ENCODE measurements at regions not wholly inside any gene's neighbourhood (a gene's known extent, or its start where the extent isn't known, plus 50 kb on each side); places are given as distances from the start of the nearest gene placed in this dataset.

- intact Hi-C loops (cut with DNase I), result no loop called here
- TF ChIP-seq POLR2AphosphoS5 (IDR thresholded peaks at IDR 0.05) (no peak), POLR2A (IDR thresholded peaks at IDR 0.05) (no peak), CTCF (IDR thresholded peaks at IDR 0.05) (no peak)
- DNase-seq (ENCODE audit: low spot score), result no peak
- Histone ChIP-seq H3K4me3 (no peak overlapping the region), H3K27me3 (replicated peaks; ENCODE audit: insufficient read depth) (no peaks in the 10 kb centered on the region), H3K4me1 (replicated peaks) (no peaks in the 10 kb centered on the region), H3K36me3 (no peaks in the 10 kb centered on the region), H3K9me3 (no peaks in the 10 kb centered on the region), H3K27ac (no peak overlapping the region)
- 71% methylated on average over 2 of the region's 2 CpGs for WGBS
Measured at GRCh38 chrX:7205037-7205577, 57.2 kb upstream of the PUDP start.

- intact Hi-C loops (cut with DNase I), result no loop called here
- 100% methylated on average over 1 of the region's 1 CpG for WGBS
- no peak for TF ChIP-seq POLR2A (IDR thresholded peaks at IDR 0.05)
- TF ChIP-seq CTCF (IDR thresholded peaks at IDR 0.05), result no peak
- TF ChIP-seq POLR2AphosphoS5 (IDR thresholded peaks at IDR 0.05), result no peak
- Histone ChIP-seq H3K4me1 (replicated peaks) (no peaks in the 10 kb centered on the region), H3K36me3 (no peaks in the 10 kb centered on the region), H3K9me3 (no peaks in the 10 kb centered on the region), H3K27ac (no peak overlapping the region), H3K27me3 (replicated peaks; ENCODE audit: insufficient read depth) (no peaks in the 10 kb centered on the region), H3K4me3 (no peak overlapping the region)
- no peak for DNase-seq (ENCODE audit: low spot score)
Measured at GRCh38 chrX:7204619-7205018, 56.7 kb upstream of the PUDP start.

- no peaks in the 10 kb centered on the region for H3K9me3 ChIP-seq
- 100% methylated on average over 3 of the region's 3 CpGs for WGBS
- no peaks in the 10 kb centered on the region for H3K4me1 ChIP-seq (replicated peaks)
- TF ChIP-seq POLR2AphosphoS5 (IDR thresholded peaks at IDR 0.05) (no peak), CTCF (IDR thresholded peaks at IDR 0.05) (no peak), POLR2A (IDR thresholded peaks at IDR 0.05) (no peak)
- no peaks in the 10 kb centered on the region for H3K27me3 ChIP-seq (replicated peaks; ENCODE audit: insufficient read depth)
- H3K4me3 ChIP-seq, result no peak overlapping the region
- no peak overlapping the region for H3K27ac ChIP-seq
- H3K36me3 ChIP-seq, result no peaks in the 10 kb centered on the region
- DNase-seq (ENCODE audit: low spot score), result no peak
- intact Hi-C loops (cut with DNase I), result no loop called here
Measured at GRCh38 chrX:7202206-7202605, 54.3 kb upstream of the PUDP start.

GRCh38 chrX:7201496-7201895, 53.5 kb upstream of the PUDP start:
- Histone ChIP-seq H3K4me1 (replicated peaks) (no peaks in the 10 kb centered on the region), H3K36me3 (no peaks in the 10 kb centered on the region), H3K27ac (no peak overlapping the region), H3K27me3 (replicated peaks; ENCODE audit: insufficient read depth) (no peaks in the 10 kb centered on the region), H3K4me3 (no peak overlapping the region), H3K9me3 (no peaks in the 10 kb centered on the region)
- TF ChIP-seq POLR2AphosphoS5 (IDR thresholded peaks at IDR 0.05), result no peak
- TF ChIP-seq POLR2A (IDR thresholded peaks at IDR 0.05), result no peak
- no peak for TF ChIP-seq CTCF (IDR thresholded peaks at IDR 0.05)
- intact Hi-C loops (cut with DNase I), result no loop called here
- 91% methylated on average over 4 of the region's 4 CpGs for WGBS
- DNase-seq (ENCODE audit: low spot score), result no peak

- no peak for DNase-seq (ENCODE audit: low spot score)
- 52% methylated on average over 5 of the region's 5 CpGs for WGBS
- TF ChIP-seq POLR2AphosphoS5 (IDR thresholded peaks at IDR 0.05) (no peak), POLR2A (IDR thresholded peaks at IDR 0.05) (no peak), CTCF (IDR thresholded peaks at IDR 0.05) (no peak)
- H3K4me3 ChIP-seq, result no peak overlapping the region
- no peaks in the 10 kb centered on the region for H3K9me3 ChIP-seq
- no peak overlapping the region for H3K27ac ChIP-seq
- intact Hi-C loops (cut with DNase I), result no loop called here
- H3K4me1 ChIP-seq (replicated peaks), result no peaks in the 10 kb centered on the region
- no peaks in the 10 kb centered on the region for H3K36me3 ChIP-seq
- no peaks in the 10 kb centered on the region for H3K27me3 ChIP-seq (replicated peaks; ENCODE audit: insufficient read depth)
Measured at GRCh38 chrX:7198499-7198898, 50.5 kb upstream of the PUDP start.

Data from prostate gland (tissue), 2 donors.